CMK (cell line): ENCODE measurements at regions not wholly inside any gene's neighbourhood (a gene's known extent, or its start where the extent isn't known, plus 50 kb on each side); places are given as distances from the start of the nearest gene placed in this dataset.
"Not testable (repeated sequence)": the region's sequence is repeated elsewhere in the genome, so short reads cannot be mapped to it uniquely, and the experiment has no call there.

ENCODE experiments used
- DNase-seq: peaks from one replicate; pipeline ENCODE4 v3.0.0-alpha.2; 2010; ENCODE audit warnings: low read depth

- no peak for DNase-seq
Measured at GRCh38 chr14:41289025-41289424, 317.7 kb upstream of the LRFN5 start.

GRCh38 chr14:41285186-41285748 is 321.4 kb upstream of the LRFN5 start:
- no peak for DNase-seq

GRCh38 chr14:41280745-41281144 is 325.9 kb upstream of the LRFN5 start:
- no peak for DNase-seq

- no peak for DNase-seq
Measured at GRCh38 chr14:41277450-41277849, 329.2 kb upstream of the LRFN5 start.

- DNase-seq: no peak
Measured at GRCh38 chr14:41257476-41257875, 349.2 kb upstream of the LRFN5 start.

GRCh38 chr14:41235466-41235865 is 371.2 kb upstream of the LRFN5 start:
- no peak for DNase-seq

- DNase-seq: no peak
Measured at GRCh38 chr14:41230683-41231082, 376.0 kb upstream of the LRFN5 start.

GRCh38 chr14:41229824-41230223 is 376.9 kb upstream of the LRFN5 start:
- DNase-seq: no peak

GRCh38 chr14:41225433-41225832 is 381.2 kb upstream of the LRFN5 start:
- no peak for DNase-seq

- no peak for DNase-seq
Measured at GRCh38 chr14:41222581-41222980, 384.1 kb upstream of the LRFN5 start.

- DNase-seq: not testable (repeated sequence)
Measured at GRCh38 chr14:41214978-41215377, 391.7 kb upstream of the LRFN5 start.

GRCh38 chr14:41201696-41202095 is 405.0 kb upstream of the LRFN5 start:
- no peak for DNase-seq

- no peak for DNase-seq
Measured at GRCh38 chr14:41187868-41188267, 418.8 kb upstream of the LRFN5 start.

- no peak for DNase-seq
Measured at GRCh38 chr14:41171045-41171444, 435.6 kb upstream of the LRFN5 start.

GRCh38 chr14:41167040-41167439 is 439.6 kb upstream of the LRFN5 start:
- DNase-seq: no peak

- DNase-seq: no peak
Measured at GRCh38 chr14:41154143-41154807, 452.4 kb upstream of the LRFN5 start.

- no peak for DNase-seq
Measured at GRCh38 chr14:41146391-41146790, 460.3 kb upstream of the LRFN5 start.

- no peak for DNase-seq
Measured at GRCh38 chr14:41144370-41144769, 462.3 kb upstream of the LRFN5 start.

GRCh38 chr14:41137741-41138140 is 468.9 kb upstream of the LRFN5 start:
- no peak for DNase-seq

GRCh38 chr14:41130274-41130673 is 476.4 kb upstream of the LRFN5 start:
- DNase-seq: no peak

GRCh38 chr14:41120402-41120801 is 486.3 kb upstream of the LRFN5 start:
- no peak for DNase-seq

- DNase-seq: no peak
Measured at GRCh38 chr14:41096131-41096530, 510.5 kb upstream of the LRFN5 start.

GRCh38 chr14:41087056-41087455 is 519.6 kb upstream of the LRFN5 start:
- DNase-seq: no peak

- DNase-seq: no peak
Measured at GRCh38 chr14:41073544-41073943, 533.1 kb upstream of the LRFN5 start.
